Lung (tissue), 11 donors: ENCODE measurements at regions not wholly inside any gene's neighbourhood (a gene's known extent, or its start where the extent isn't known, plus 50 kb on each side); places are given as distances from the start of the nearest gene placed in this dataset.
"Not testable (repeated sequence)": the region's sequence is repeated elsewhere in the genome, so short reads cannot be mapped to it uniquely, and the experiment has no call there.

ENCODE experiments used
- ATAC-seq: fragments of 200-7000 bp; cut with Tn5 transposase; one replicate; pipeline ENCODE4 v1.9.1; 2020; ENCODE audit warnings: moderate number of reproducible peaks; ENCODE audit not compliant: insufficient read depth, low FRiP score
- DNase-seq, 3 donors: peaks; one replicate each; pipeline ENCODE4 v3.0.0-alpha.2; 2013 to 2017
- H3K27ac ChIP-seq, 2 donors: one replicate each; pipeline ENCODE4 v1.5.1; 2013; ENCODE audit warnings: mild to moderate bottlenecking in 2 of 2, moderate library complexity in 2 of 2, control low read depth in 1 of 2, inconsistent platforms in 1 of 2, low read depth in 1 of 2, low read length in 1 of 2
- H3K27me3 ChIP-seq, 3 donors: one replicate each; pipeline ENCODE4 v1.5.1; 2013; ENCODE audit warnings: low read length in 2 of 3; ENCODE audit not compliant: control insufficient read depth in 3 of 3, insufficient read depth in 3 of 3
- H3K36me3 ChIP-seq, 4 donors: one replicate each; pipeline ENCODE4 v1.5.1; 2013; ENCODE audit warnings: low read length in 4 of 4, mild to moderate bottlenecking in 1 of 4, moderate library complexity in 1 of 4; ENCODE audit not compliant: control insufficient read depth in 4 of 4, insufficient read depth in 4 of 4
- H3K4me1 ChIP-seq, 5 donors: one replicate each; pipeline ENCODE4 v1.5.1; 2013; ENCODE audit warnings: low read length in 5 of 5, mild to moderate bottlenecking in 2 of 5, moderate library complexity in 1 of 5; ENCODE audit not compliant: control insufficient read depth in 5 of 5, insufficient read depth in 5 of 5
- H3K4me3 ChIP-seq: one replicate; pipeline ENCODE4 v1.5.1; 2013; ENCODE audit warnings: mild to moderate bottlenecking, control low read depth, moderate library complexity
- H3K9ac ChIP-seq, 2 donors: one replicate each; pipeline ENCODE4 v1.5.1; 2013; ENCODE audit warnings: low read length in 2 of 2, control low read depth in 1 of 2; ENCODE audit not compliant: insufficient read depth in 1 of 2
- H3K9me3 ChIP-seq, 4 donors: one replicate each; pipeline ENCODE4 v1.5.1; 2013; ENCODE audit warnings: low read length in 3 of 4, mild to moderate bottlenecking in 1 of 4, moderate library complexity in 1 of 4; ENCODE audit not compliant: control insufficient read depth in 4 of 4, insufficient read depth in 3 of 4
- WGBS, 2 donors: extraction: QIAGEN DNeasy Blood & Tissue Kit; methylation state at CpG; one replicate each; pipeline ENCODE4 v1.1.7; 2013; 5-methylcytosine and 5-hydroxymethylcytosine counted together
- TF ChIP-seq, protein P1 (sequence below): IDR thresholded peaks from 2 replicates; pipeline ENCODE4 v1.5.1; 2012; ENCODE audit warnings: mild to moderate bottlenecking; ENCODE audit errors: control extremely low read depth, extremely low read depth
- donor health status: control.
- donor health status: control.
- donor health status: Bipolar disorder and iron deficiency.
- donor health status: healthy.
- donor health status: DM: yes; HTN: yes; CAD: no.

DNA sequence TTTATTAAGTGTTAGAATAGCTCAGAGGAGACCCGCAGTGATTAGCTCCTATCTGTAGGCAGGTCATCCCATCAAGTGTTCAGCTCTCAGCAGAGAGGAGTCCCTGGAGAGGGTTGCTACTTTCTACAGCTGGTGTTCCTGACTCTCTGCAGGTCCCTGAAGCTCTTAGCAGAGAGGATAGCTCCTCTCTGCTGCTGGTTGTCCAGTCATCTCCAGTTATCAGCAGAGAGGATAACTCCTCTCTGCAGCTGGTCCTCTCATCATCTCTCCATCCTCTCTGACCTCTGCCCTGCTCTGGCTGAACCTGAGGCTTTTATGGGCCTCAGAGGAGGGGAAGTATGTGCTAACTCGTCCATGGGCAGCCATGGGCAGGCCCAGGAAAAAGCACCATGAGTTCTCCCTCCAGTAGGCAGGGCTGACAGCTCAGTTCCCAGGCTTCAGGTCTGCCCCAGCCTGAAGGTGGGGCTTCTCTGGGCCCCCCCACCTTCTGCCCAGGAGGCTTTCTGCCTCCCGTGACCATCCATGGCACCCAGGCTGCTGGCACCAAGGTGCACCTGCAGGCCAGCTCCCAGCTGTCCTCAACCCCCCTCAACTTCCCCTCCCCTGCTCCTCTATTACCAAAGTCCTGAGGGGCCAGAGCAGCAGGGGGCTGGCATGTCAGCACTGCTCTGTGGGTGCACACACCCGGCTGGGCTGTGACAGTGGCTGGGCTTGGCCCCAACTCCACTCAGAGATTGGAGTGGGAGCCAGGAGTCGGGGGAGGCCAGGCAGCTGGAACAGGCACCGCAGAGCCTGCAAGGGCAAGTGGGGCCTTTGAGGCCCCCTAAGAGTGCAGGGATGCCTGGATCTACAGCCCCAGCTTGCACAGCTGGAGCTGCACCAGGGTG is 98.9 kb upstream of the FRMD4B start:
- no peaks in the 10 kb centered on the region for H3K27me3 ChIP-seq
- peak; percentile 48 to 61 (median 57) for DNase-seq
- no peak overlapping the region for H3K4me3 ChIP-seq
- no peak overlapping the region for H3K27ac ChIP-seq
- H3K4me1 ChIP-seq: peaks cover 3 to 26% (median 5%) of the 10 kb centered on the region in 5 donors
- WGBS, 2 donors: 73 to 93% methylated on average over 6 of the region's 6 CpGs
- TF ChIP-seq, protein P1, sequence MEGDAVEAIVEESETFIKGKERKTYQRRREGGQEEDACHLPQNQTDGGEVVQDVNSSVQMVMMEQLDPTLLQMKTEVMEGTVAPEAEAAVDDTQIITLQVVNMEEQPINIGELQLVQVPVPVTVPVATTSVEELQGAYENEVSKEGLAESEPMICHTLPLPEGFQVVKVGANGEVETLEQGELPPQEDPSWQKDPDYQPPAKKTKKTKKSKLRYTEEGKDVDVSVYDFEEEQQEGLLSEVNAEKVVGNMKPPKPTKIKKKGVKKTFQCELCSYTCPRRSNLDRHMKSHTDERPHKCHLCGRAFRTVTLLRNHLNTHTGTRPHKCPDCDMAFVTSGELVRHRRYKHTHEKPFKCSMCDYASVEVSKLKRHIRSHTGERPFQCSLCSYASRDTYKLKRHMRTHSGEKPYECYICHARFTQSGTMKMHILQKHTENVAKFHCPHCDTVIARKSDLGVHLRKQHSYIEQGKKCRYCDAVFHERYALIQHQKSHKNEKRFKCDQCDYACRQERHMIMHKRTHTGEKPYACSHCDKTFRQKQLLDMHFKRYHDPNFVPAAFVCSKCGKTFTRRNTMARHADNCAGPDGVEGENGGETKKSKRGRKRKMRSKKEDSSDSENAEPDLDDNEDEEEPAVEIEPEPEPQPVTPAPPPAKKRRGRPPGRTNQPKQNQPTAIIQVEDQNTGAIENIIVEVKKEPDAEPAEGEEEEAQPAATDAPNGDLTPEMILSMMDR: no peak
- no peak overlapping the region for H3K9ac ChIP-seq
- peaks cover 0 to 3% (median 0%) of the 10 kb centered on the region in 4 donors for H3K9me3 ChIP-seq
- no peaks in the 10 kb centered on the region for H3K36me3 ChIP-seq
- ATAC-seq: no peak

DNA sequence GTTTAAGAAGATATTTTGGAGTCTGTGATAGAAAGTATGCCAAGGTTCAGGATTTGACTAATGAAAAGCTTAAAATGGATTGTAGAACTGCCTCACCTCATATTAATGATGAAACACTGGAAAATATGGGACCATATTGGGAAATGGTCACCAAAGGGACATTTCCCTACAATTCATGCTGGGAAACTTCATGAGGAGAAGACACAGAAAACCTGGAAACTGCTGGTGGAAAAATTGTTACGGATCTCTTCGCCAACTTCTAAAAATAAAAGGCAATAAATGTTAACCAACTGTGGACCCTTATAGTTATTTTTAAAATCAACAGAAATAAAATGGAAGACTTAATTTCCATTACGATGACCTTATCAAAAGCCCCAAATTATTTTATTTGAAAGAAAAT is 97.6 kb upstream of the FRMD4B start:
- Histone ChIP-seq H3K9ac (no peak overlapping the region), H3K4me1 (peaks cover 3 to 26% (median 5%) of the 10 kb centered on the region in 5 donors), H3K27ac (no peak overlapping the region), H3K27me3 (no peaks in the 10 kb centered on the region), H3K36me3 (no peaks in the 10 kb centered on the region), H3K4me3 (no peak overlapping the region), H3K9me3 (peaks cover 0 to 3% (median 0%) of the 10 kb centered on the region in 4 donors)
- DNase-seq: no peak
- TF ChIP-seq, protein P1: no peak
- ATAC-seq: no peak
- 91 to 92% methylated on average over 3 of the region's 3 CpGs for WGBS, 2 donors

GRCh38 chr3:69480986-69481385 is 95.1 kb upstream of the FRMD4B start:
- H3K36me3 ChIP-seq, H3K4me3 ChIP-seq, H3K9ac ChIP-seq, H3K27me3 ChIP-seq, H3K27ac ChIP-seq, ATAC-seq, DNase-seq, H3K9me3 ChIP-seq: not testable (repeated sequence)
- H3K4me1 ChIP-seq: peaks cover 0 to 13% (median 3%) of the 10 kb centered on the region in 5 donors
- 92 to 96% methylated on average over 15 to 16 of the region's 16 CpGs for WGBS, 2 donors

- TF ChIP-seq, protein P1: no peak
- Histone ChIP-seq H3K9ac (no peak overlapping the region), H3K4me3 (no peak overlapping the region), H3K36me3 (no peaks in the 10 kb centered on the region), H3K9me3 (no peaks in the 10 kb centered on the region), H3K27ac (no peak overlapping the region), H3K4me1 (peaks cover 0 to 12% (median 0%) of the 10 kb centered on the region in 5 donors), H3K27me3 (no peaks in the 10 kb centered on the region)
- DNase-seq (no peak), ATAC-seq (no peak)
- 27 to 42% methylated on average over 1 of the region's 1 CpG for WGBS, 2 donors
Observed at GRCh38 chr3:69474186-69474585, 88.3 kb upstream of the FRMD4B start.
